GM06990 (cell line): ENCODE measurements at regions not wholly inside any gene's neighbourhood (a gene's known extent, or its start where the extent isn't known, plus 50 kb on each side); places are given as distances from the start of the nearest gene placed in this dataset.
"Not testable (repeated sequence)": the region's sequence is repeated elsewhere in the genome, so short reads cannot be mapped to it uniquely, and the experiment has no call there.

Experiments used
- DNase-seq: peaks from one replicate; pipeline ENCODE4 v3.0.0-alpha.2; 2011; ENCODE audit not compliant: insufficient read length; ENCODE audit errors: extremely low read depth
- H3K27me3 ChIP-seq: replicated peaks from 2 replicates; pipeline ENCODE4 v1.6.0; 2011; ENCODE audit warnings: low read length; ENCODE audit not compliant: control insufficient read depth, insufficient read depth
- H3K36me3 ChIP-seq: 2 replicates; pipeline ENCODE4 v1.5.1; 2011; ENCODE audit warnings: low read length; ENCODE audit not compliant: control insufficient read depth, insufficient read depth
- H3K4me3 ChIP-seq: replicated peaks from 2 replicates; pipeline ENCODE4 v1.5.1; 2011; ENCODE audit warnings: low read depth, mild to moderate bottlenecking, control low read depth, low read length
- CTCF ChIP-seq: IDR thresholded peaks from 2 replicates; pipeline ENCODE4 v1.5.1; 2011; ENCODE audit warnings: low read length, control low read depth, mild to moderate bottlenecking, inconsistent platforms; ENCODE audit not compliant: insufficient read depth, poor library complexity, severe bottlenecking

DNA sequence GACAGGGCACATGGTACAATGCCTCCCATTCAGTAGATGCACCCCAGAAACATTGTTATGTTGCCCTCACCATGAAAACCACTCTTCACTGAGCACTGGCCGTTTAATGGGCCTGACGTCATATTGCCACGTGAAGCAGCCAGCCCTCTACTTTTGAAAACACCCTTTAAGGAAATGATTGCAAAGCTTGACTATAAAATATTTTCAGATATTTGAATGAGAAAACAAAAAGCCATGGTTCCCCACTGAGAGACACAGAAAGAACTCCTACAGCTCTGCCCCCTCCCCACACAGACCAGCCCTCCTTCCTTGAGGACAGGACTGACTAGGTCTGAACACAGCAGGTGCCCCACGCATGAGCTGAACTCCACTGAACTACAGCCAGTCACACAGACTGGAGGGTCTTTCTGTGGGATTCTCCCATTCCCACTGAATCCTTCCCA lies 349.1 kb downstream of the ANAPC1 start:
- no peak for TF ChIP-seq CTCF
- Histone ChIP-seq H3K36me3 (no peaks in the 10 kb centered on the region), H3K27me3 (no peaks in the 10 kb centered on the region), H3K4me3 (no peak overlapping the region)
- no peak for DNase-seq

GRCh38 chr2:111535404-111535803 lies 348.6 kb downstream of the ANAPC1 start:
- Histone ChIP-seq H3K36me3 (no peaks in the 10 kb centered on the region), H3K4me3 (no peak overlapping the region), H3K27me3 (no peaks in the 10 kb centered on the region)
- DNase-seq = no peak
- no peak for TF ChIP-seq CTCF

DNA sequence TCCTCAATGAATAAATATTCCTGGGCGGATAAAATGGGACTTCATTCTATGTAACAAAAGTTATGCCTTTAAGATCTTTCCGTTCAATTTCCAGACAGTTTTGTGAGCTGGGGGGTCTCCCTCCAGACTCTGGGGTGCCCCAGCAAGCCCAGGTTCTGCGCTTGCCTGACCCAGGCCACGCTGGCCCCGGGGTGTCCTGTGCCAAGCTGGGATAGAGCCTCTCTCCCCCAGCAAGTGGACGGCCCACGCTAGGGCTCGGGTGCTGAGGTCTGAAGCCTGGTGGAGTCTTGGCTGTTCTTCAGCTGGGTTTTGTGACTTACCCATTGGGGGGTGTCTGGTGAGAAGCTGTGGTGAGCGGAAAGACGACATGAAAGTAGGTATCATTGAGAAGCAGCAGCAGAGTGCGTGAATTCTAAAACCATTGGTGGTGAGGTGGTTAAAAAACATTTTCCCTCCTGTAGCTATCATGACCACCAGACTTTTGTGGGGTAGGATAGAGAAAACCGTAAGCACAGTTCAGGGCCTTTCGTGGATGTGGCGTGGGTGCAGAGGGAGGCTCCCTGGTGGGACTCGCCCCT lies 346.8 kb downstream of the ANAPC1 start:
- no peak overlapping the region for H3K4me3 ChIP-seq
- no peaks in the 10 kb centered on the region for H3K36me3 ChIP-seq
- DNase-seq = no peak
- no peak for TF ChIP-seq CTCF
- no peaks in the 10 kb centered on the region for H3K27me3 ChIP-seq

DNA sequence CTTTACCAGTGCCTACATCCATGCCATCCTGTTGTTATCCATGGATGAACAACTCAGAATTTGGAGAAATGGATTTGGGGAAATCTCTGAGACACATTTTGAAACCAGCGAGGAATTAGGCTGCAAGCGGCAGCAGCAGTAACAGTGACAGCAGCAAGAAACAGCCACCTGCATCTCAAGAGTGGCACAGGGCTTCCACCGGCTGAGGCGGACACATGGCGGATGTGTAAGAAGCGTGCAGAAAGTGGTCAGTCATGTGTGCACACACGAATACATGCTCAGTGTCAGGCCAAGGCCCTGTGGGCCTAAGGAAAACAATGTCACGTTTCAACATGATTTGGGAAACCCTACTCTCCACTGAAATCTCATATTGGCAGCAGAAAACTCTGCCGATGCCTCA lies 344.0 kb downstream of the ANAPC1 start:
- not testable (repeated sequence) for DNase-seq, H3K4me3 ChIP-seq, H3K27me3 ChIP-seq, H3K36me3 ChIP-seq

GRCh38 chr2:111542120-111542774 lies 341.7 kb downstream of the ANAPC1 start:
- not testable (repeated sequence) for H3K4me3 ChIP-seq

GRCh38 chr2:111544006-111544405 lies 340.0 kb downstream of the ANAPC1 start:
- H3K27me3 ChIP-seq, H3K4me3 ChIP-seq, DNase-seq, H3K36me3 ChIP-seq: not testable (repeated sequence)

More at GRCh38 chr2:111542120-111542774, 341.7 kb downstream of the ANAPC1 start:
- DNase-seq, H3K27me3 ChIP-seq, H3K36me3 ChIP-seq: not testable (repeated sequence)

DNA sequence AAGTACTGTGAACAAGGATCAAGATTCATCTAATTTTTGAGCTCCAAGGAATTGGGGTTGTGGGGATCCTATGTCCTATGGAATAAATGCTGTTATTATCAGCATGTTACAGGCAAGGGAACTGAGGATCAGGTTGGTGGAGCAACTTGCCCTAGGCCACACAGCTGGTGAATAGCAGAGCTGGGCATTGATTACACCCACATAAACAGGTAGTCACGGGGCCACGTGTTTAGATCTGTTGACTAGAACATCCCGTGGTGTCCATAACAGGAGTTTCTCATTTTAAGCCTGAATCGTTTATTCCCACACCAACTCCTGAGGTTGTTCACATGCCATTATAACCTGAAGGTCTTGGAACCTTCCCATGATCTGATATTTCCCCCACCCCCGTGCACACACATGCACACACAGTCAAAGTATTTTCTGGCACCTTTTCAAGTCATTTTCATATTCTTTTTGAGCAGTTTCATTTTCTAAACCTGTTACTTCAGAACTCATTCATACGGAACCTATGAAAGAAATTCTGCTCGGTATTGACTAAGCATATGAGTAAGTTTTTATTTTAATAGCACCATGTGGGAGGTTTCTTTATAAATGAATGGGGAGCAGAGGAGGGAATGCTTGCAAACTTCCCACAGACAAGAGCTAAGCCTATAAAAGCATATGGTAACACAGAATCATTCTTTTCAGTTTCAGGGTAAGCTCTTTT lies 338.1 kb downstream of the ANAPC1 start:
- DNase-seq, H3K4me3 ChIP-seq, H3K27me3 ChIP-seq, H3K36me3 ChIP-seq: not testable (repeated sequence)

- not testable (repeated sequence) for H3K27me3 ChIP-seq, H3K4me3 ChIP-seq, DNase-seq, H3K36me3 ChIP-seq
Observed at GRCh38 chr2:111546578-111546977, 337.4 kb downstream of the ANAPC1 start.

DNA sequence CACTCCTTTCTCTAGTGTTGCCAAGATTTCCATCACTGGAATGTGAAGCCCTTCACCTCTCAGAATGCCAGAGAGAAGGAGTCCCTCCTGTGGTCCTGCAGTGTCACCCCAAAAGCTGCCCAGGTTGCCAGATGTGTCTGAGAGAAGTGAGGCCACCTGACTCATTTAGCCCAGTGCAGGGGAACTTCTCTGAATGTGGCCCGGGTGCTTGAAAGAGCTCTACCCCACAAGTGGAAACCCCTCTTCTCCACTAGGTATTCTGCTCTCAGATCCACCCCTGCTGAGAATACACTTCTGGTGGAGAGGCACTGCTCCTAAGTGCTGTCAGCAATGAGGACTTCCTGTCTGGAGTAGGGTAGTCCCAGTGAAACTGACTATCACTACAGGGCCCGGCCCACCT lies 334.8 kb downstream of the ANAPC1 start:
- DNase-seq, H3K36me3 ChIP-seq, H3K4me3 ChIP-seq, H3K27me3 ChIP-seq: not testable (repeated sequence)

- not testable (repeated sequence) for DNase-seq, H3K27me3 ChIP-seq, H3K4me3 ChIP-seq
Observed at GRCh38 chr2:111551428-111551827, 332.6 kb downstream of the ANAPC1 start.

DNA sequence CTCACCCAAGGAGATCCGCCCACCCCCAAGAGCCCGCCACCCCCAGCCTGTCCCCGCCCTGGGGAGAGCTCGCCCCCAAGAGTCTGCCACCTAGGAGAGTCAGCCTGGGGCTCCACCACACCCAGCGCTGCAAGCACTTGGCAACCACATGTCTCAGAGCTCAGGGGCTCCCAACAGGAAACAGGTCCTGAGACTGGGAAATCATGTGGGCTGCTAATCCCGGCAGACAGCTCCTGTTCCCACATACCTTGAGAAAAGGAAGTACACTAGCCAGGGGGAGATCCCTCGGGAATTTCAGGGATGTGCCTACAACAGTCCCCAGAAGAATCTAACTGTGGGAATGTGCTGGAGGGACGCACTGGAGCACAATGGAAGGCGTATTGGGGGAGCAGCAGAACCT lies 331.4 kb downstream of the ANAPC1 start:
- not testable (repeated sequence) for H3K27me3 ChIP-seq, H3K36me3 ChIP-seq, H3K4me3 ChIP-seq, DNase-seq

More at GRCh38 chr2:111551428-111551827, 332.6 kb downstream of the ANAPC1 start:
- H3K36me3 ChIP-seq = not testable (repeated sequence)
